Renal cortex interstitium (tissue), 11 donors: ENCODE measurements at regions not wholly inside any gene's neighbourhood (a gene's known extent, or its start where the extent isn't known, plus 50 kb on each side); places are given as distances from the start of the nearest gene placed in this dataset.
"Not testable (repeated sequence)": the region's sequence is repeated elsewhere in the genome, so short reads cannot be mapped to it uniquely, and the experiment has no call there.

Experiments used
- DNase-seq, 11 donors: peaks; one replicate each; pipeline ENCODE4 v3.0.0-alpha.2; 2013; ENCODE audit warnings: low read depth in 9 of 11, low spot score in 4 of 11; ENCODE audit errors: extremely low read depth in 1 of 11

DNA sequence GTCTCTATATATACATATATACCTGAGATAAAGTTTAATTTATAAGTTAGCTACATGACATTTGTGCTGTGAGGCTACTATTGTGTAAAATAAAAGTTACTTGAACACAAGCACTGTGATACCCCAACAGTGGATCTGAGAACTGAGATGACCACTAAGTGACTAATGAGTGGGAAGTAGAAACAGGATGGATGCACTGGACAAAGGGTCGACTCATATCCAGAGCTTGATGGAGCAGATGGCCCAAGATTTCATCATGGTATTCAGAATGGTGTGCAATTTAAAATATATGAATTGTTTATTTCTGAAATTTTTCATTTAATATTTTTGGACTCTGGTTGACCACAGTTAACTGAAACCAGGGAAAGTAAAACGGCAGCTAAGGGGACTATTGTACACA is 908.6 kb upstream of the MDGA2 start:
- DNase-seq = no peak

DNA sequence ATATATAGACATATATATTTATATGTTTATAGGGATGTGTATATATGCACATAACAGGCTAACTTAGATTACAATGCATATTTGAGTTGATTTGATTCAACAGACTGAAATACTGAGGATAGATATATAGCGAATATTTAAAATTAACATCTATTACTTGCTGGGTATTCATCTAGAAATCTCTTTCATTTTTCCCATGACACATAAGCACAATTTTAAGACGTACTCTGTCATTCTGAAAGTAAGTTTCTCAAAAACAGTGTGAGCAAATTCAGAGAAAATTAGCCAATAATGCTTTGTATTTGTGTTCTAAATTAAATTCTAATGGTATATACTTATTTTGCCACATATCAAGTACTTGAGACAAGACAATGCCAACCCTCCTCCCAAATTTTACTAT is 907.5 kb upstream of the MDGA2 start:
- DNase-seq = no peak

DNA sequence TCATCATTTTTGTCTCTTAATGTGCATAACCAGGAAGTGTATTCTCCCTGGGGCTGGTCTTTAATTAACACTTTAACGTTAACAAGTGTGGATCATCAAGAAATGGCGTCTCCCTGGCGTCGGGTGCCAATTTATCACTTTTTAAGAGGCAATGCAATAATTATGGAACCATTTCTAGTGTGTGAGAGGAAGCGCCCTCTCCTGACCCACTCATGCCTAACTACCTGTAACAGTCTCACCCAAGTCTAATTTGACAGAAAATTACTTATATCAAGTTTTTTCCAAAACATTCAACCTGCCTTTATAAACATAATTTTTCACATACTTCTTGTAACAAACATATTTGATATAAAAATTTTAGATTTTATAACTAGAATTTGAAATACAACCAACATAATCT is 905.3 kb upstream of the MDGA2 start:
- no peak for DNase-seq

DNA sequence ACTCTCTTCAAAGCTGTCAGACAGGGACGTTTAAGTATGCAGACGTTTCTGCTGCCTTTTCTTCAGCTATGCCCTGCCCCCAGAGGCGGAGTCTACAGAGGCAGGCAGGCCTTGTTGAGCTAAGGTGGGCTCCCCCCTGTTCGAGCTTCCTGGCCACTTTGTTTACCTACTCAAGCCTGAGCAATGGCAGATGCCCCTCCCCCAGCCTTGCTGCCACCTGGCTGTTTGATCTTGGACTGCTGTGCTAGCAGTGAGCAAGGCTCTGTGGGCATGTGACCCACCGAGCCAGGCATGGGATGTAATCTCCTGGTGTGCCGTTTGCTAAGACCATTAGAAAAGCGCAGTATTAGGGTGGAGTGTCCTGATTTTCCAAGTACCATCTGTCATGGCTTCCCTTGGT is 900.4 kb upstream of the MDGA2 start:
- no peak for DNase-seq

DNA sequence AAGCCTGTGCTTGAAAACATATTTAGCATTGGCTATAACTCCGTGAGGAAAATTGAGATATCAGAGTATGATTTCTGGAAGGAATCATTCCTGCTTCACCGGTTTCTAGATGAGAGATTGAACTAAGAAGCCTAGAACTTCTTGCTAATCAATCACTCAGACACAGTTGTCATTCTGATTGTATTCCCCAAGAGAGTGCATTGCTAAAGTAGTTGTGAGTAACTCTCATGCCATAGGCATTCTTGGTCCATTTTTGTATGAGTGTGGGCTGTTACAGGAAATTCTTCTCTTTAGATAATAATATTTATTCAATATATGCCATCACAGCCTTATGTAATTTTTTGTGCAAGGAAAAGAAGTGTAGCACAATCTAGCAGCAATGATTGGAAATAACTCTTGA is 893.3 kb upstream of the MDGA2 start:
- DNase-seq = no peak

DNA sequence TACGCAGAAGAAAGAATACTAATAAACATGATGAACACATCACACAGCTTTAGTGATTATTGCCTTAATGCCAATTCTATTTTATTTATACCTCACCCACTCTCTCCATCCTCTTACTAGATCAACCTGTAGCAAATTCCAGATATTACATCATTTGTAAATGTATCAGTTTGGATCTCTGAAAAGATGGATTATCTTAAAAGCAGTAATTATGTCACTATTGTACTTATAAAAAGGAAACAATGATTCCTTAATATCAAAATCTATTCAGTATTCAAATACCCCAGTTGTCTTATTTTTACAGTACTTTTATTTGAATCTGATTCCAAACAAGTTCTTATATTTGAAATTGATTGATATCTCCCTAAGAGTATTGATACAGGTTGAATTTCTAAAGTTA is 892.8 kb upstream of the MDGA2 start:
- no peak for DNase-seq

DNA sequence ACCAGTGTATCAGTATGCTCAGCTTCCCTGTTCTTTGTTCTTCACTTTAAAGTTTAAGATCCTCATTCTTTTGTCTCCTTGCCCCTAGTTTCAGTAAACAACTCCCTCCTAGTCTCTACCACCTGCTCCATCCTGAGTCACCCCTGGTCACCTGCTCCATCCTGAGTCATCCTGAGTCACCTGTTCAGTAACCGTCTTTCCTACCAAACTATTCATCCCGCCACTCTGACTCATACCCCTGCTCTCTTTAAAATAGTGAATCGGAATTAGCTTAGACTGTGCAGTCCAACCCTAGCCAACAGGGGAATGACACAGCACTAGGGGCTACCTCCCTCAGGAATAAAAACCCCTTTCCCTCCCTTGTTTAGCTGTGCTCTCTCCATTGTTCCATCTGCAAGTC is 888.1 kb upstream of the MDGA2 start:
- no peak for DNase-seq

DNA sequence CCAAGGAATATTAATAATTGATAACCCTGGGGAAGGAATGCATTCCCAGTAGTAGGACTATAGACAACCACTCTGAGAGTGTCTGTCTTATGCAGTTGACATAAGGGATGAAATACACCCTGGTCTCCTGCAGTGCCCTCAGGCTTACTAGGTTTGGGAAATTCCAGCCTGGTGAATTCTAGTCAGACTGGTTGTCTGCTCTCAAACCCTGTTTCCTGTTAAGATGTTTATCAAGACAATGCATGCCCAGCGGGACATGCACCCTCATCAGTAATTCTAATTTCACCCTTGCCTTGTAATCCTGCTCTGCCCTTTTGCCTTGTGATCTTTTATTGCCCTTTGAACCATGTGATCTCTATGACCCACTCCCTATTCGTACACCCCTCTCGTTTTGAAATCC is 886.0 kb upstream of the MDGA2 start:
- DNase-seq = not testable (repeated sequence)

DNA sequence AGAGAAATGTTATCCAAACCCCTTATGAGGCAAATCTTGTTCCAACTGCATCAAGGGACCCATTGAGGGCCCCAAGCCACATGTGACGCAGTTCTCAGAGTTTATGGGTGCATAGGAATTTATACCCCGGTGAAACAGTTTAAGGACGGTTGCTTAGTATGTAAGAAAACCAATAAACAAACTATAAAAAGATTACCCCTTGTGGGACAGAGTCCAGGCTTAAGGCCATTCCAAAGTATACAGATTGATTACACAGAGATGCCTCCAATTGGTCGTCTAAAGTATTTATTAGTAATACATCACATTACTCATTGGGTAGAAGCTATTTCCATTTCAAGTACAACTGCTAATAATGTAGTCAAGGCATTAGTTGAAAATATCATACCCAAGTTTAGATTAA is 885.0 kb upstream of the MDGA2 start:
- no peak for DNase-seq

DNA sequence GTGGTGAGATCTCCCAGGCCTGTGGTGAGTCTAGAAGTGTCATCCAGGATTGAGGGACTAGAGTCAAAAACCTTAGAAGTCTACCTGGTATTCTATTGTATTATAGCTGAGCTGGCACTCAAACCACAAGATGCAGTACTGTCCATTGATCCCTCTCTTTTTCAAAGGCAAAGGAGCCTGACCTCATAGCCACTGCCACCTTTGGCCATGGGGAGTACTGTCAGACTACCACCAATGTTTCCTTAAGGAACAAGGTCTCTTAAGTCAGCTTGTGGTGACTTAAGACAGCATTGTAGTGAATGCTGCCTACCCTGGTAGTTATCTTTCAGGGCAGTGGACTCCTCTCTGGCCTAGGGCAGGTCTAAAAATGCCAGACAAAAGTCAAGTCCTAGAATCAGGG is 878.0 kb upstream of the MDGA2 start:
- no peak for DNase-seq

DNA sequence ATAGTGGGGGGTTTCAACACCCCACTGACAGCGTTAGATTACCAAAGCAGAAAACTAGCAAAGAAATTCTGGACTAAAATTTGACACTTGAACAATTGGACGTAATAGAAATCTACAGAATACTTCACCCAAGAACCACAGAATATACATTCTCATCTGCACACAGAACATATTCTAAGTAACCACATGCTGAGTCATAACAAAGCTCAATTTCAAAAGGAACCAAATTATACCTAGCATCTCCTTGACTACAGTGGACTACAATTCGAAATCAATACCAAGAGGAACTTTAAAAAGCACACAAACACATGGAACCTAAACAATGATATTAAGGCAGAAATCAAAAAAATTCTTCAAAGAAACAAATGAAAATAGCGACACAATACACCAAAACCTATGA is 871.6 kb upstream of the MDGA2 start:
- DNase-seq = no peak

DNA sequence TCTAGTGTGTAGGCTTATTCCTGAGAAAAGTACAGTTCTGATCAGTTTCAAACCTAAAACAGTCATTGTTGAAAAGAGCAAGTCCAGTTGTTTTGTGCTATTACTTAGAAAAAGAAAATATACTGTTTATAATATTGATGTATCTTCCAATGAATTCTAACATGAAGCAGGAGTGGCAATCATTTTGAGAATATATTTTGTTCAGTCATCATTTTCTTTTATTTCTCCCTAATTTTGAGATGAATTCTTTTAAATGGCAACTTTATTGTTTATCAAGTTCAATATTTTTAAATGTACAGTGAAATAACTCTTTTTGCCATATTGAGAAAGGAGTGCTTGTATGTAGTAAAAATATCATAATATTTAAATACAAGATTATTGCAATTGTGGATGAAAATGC is 862.2 kb upstream of the MDGA2 start:
- no peak for DNase-seq

DNA sequence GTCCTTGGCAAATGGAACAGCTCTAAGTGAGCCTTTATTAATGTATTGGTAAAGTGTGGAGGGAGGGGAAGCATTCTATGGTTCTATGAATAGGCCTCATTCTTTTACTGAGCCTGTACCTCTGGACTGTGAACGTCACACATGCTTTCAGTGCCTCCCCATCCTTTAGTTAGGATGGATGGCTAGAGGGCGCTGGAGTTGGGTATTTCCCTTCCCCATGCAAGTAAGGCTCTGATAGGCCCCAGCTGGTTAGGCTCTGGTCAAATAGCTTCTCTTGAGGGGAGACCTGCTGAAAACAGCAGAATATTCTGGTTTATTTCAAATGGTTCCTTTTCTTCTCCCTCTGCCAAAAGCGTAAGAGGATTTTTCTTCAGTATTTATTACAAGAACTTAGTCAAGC is 860.9 kb upstream of the MDGA2 start:
- DNase-seq = peak in 1 of 11 donors; percentile 2

DNA sequence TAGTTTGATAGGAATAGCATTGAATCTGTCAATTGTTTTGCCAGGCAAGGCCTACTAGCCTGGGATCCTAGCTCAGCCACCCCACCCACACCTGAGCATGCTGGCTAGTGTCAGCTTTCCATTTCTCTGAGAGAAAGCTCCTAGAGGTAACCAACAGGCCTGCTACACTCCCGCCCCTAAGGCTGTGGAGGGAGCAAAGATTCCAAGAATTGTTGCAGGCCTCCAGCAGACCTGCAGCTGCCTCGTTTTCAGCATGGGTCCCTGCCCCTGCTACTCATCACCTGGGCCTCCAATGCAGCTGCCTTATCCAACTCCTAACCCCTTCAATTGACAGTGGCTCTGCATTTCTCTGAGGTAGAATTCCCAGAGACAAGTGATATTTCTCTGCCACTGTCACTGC is 852.4 kb upstream of the MDGA2 start:
- DNase-seq = no peak

DNA sequence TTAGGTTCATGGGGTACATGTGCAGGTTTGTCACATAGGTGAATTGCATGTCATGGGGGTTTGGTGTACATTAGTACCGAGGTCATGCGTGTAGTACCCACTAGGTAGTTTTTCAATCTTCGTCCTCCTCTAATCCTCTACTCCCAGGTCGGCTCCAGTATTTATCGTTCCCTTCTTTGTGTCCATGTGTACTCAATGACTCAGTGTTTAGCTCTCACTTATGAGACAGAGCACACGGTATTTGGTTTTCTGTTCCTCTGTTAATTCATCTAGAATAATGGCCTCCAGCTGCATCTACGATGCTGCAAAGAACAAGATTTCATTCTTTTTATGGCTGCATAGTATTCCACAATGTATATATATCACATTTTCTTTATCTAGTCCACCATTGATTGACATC is 850.9 kb upstream of the MDGA2 start:
- DNase-seq = no peak

DNA sequence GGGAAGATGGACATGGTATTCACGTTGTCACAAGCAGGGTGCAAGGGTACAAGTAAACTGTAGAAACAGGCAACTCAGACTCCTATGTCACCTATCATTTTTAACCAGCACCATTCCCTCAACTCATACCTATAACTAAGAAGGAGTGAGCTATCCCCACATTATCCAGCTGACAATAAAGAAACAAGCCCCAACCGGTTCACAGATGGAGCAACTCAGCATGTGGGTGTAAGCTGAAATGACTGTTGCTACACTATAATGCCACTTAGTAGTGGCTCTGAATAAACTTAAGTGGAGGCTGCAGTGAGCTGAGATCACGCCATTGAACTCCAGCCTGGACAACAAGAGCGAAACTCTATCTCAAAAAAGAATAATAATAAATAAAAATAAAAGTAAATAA is 829.5 kb upstream of the MDGA2 start:
- no peak for DNase-seq

DNA sequence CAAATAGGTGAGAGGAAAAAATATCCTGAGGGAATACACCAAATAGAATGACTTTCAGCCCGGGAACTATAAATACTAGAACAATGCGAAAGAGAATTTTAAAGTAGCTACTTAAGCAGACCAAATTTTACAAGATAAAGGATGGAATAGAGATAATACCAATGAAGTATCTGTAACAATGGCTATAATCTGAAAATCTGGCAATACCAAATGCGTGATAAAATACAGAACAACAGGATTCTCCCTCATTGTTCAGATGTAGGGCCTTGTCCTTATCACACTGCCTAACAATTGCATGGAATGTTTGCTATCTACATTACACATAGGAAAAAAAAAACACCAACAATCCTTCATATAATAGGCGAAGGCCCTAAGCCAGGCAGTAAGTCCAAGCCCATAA is 815.4 kb upstream of the MDGA2 start:
- no peak for DNase-seq

DNA sequence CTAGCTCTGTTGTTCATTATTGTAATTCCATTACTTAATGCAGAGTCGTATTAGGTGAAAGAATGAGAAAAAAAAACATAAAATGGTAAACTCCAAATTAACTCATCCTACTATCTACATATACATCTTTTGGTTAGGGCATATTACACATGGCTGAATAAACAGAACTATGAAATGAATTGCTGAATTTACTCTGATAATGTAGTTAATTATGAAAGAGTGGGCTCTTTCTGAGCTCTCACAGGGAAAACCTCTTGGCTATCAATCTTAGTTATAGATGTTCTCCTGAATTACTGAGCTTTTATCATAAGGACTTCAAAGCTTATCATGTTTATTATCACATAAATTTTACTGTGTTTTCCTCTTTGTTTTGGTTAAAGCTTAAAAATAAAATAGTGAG is 798.5 kb upstream of the MDGA2 start:
- no peak for DNase-seq

DNA sequence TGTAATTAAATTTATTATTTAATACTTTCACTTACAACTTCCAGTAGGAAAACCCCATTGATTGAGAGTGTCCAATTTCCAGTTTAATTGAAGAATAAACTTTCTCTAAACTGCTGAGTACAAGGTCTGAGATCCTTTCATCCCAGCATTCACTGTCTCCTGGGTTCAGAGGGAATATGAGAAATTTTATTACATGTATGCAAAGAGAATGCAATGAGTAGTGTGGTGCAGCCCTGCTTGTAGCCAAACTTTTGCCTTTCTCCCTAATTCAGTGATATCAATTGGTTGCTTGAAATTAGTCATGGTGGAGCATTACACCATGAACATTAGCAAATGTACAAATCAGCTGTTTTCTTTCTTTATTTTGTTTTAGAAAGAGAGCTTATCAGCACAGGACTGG is 780.6 kb upstream of the MDGA2 start:
- DNase-seq = no peak

DNA sequence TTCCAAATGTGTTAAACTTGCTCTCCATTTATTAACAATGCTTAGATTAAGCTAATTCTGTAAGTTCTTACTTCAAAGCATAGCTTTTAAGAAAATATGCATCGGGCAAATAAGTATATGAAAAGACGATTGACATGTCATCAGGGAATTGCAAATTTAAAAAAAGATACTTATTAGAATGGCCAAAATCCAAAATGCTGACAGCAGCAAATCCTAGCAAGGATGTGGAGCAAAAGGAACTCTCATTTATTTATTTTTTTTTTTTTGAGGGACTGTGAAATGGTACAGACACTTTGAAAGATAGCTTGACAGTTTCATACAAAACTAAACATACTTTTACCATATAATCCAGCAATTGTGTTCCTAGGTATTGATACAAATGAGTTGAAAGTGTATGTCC is 779.5 kb upstream of the MDGA2 start:
- DNase-seq = no peak

DNA sequence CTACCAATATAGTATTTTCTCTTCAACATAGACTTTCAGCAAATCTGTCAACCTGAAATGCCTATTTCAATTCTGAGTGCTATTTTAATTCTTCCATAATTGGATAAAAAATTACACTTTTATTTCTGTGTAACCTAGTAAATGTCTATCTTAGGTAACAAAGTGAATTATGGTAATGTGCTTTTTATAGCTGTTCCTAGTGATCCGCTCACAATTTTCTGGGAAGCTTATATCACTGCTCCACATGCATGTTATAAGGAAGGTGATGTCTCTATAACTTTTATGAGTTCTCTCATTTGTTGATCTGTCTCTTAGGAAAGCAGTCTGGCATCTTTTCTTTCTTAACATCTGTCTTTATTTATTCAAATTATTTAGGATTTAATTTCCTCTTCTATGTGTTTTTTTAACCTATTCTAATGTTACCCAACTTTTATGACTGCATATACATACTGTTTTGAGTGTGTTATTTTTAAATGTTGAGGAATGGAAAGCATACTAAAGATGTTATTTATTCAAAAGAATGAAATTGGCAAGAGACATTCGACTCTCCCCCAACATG is 777.1 kb upstream of the MDGA2 start:
- no peak for DNase-seq

DNA sequence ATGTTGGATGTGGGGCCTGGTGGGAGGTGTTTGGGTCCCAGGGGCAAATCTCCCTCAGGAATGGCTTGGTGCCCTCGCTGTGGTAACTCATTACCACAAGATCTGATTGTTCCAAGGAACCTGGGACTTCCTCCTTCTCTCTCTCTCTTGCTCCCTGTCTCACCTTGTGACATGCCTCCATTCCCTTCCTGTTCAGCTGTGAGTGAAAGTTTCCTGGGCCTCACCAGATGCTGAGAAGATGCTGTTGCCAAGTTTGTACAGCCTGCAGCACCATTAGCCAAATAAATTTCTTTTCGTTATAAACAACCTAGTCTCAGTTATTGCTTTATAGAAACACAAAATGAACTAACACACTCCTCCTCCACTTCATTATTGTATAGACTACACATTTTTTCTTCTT is 759.8 kb upstream of the MDGA2 start:
- DNase-seq = no peak
